ENCODE measurements at regions not wholly inside any gene's neighbourhood (a gene's known extent, or its start where the extent isn't known, plus 50 kb on each side); places are given as distances from the start of the nearest gene placed in this dataset.

GRCh38 chr16:6317934-6318333, 1014.7 kb upstream of the RBFOX1 start:
- no peak for DNase-seq (ENCODE audit: low read depth in 1 of 2, low spot score in 1 of 2)

- no peak for DNase-seq (ENCODE audit: low read depth in 1 of 2, low spot score in 1 of 2)
Measured at GRCh38 chr16:6309271-6309670, 1023.4 kb upstream of the RBFOX1 start.

GRCh38 chr16:6308176-6308575, 1024.5 kb upstream of the RBFOX1 start:
- no peak for DNase-seq (ENCODE audit: low read depth in 1 of 2, low spot score in 1 of 2)

DNA sequence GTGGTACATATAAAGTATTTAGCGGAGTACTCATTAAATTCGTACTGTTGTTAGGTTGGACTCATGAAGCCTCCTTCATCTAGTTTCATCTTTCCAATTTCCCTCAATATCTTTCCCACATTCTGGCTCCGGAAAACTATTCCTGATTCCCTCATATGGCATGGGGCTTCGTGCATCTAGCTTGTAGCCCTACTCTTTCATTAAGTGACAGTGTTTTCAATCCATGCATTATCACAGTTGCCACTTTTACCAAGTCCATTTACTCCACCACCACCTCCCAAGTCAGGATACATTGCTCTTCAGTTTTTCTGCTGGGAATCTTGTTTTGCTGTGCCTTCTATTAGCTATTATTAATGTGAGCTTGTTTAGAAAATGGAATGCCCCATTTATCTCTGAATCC, 1032.1 kb upstream of the RBFOX1 start:
- DNase-seq (ENCODE audit: low read depth in 1 of 2, low spot score in 1 of 2): no peak

DNA sequence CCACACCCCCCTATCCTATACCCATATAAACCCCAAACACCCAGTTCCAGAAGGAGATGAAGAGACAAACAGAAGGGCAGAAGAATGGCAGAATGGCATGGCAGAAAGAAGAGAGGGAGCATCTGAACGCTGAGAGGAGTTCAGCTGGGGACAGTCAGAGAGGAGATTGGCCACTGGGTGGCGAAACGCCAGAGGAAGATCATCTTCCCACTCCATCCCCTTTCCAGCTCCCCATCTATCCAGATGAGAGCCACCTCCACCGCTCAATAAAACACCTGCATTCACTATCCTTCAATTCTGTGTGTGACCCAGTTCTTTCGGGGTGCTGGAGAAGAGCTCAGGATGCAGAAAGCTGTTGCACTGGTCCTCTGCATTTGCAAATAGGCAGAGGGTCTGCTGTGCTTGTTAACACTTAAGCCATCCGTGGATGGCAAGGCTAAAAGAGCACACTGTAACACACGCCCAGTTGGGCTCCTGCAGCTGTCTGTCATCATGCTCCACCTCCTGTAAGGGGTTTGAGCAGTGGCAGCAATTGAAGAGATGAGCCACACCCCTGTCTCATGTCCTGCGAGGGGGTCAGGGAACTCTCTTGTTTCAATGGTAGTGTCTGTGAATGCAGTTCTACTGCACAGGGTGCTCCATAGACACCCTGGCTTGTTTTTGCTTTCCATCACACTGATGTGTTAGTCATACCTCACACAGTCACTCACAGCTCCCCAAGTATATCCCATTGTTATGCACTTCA, 1034.8 kb upstream of the RBFOX1 start:
- no peak for DNase-seq (ENCODE audit: low read depth in 1 of 2, low spot score in 1 of 2)

GRCh38 chr16:6286176-6286575, 1046.5 kb upstream of the RBFOX1 start:
- no peak for DNase-seq (ENCODE audit: low read depth in 1 of 2, low spot score in 1 of 2)

GRCh38 chr16:6284731-6285130, 1047.9 kb upstream of the RBFOX1 start:
- DNase-seq (ENCODE audit: low read depth in 1 of 2, low spot score in 1 of 2): no peak

- DNase-seq (ENCODE audit: low read depth in 1 of 2, low spot score in 1 of 2): no peak
Measured at GRCh38 chr16:6281994-6282393, 1050.7 kb upstream of the RBFOX1 start.

DNA sequence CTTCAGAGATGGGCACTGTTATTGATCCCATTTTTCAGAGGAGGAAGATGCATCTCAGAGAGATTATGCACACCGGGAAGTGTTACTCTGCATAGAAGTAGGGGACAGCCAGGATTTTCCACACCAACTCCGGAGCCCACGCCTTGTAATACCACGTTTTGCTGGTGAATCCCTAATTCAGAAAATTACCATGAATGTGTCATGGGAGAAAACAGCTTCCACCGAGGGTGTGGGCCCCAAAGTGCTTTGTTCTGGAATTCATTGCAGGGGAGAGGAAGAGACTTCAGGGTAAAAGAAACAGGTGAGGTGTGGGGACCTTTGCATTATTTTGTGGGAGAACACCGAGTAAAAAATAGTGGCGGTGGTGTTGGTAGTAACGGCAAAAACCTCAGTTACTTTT, 1051.4 kb upstream of the RBFOX1 start:
- no peak for DNase-seq (ENCODE audit: low read depth in 1 of 2, low spot score in 1 of 2)

GRCh38 chr16:6280055-6280454, 1052.6 kb upstream of the RBFOX1 start:
- DNase-seq (ENCODE audit: low read depth in 1 of 2, low spot score in 1 of 2): no peak

DNA sequence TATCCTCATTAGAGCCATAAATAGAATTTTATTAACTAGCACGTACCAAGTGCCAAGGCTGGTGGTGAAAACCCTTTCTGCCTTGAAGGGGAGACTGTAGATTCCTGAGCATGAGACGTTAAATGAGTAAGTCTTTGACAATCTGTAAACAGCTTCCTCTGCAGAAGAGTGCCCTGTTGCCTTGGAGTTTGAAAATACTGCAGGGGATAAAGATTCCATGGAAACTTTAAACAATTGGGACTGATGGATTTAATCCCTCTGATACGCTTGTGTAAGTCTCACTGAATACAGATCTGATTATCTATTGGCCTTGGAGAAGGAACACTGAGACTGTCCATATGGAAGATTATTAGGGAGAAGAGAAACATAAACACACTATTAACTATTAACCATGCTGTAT, 1053.4 kb upstream of the RBFOX1 start:
- DNase-seq (ENCODE audit: low read depth in 1 of 2, low spot score in 1 of 2): no peak

- no peak for DNase-seq (ENCODE audit: low read depth in 1 of 2, low spot score in 1 of 2)
Measured at GRCh38 chr16:6274351-6274750, 1058.3 kb upstream of the RBFOX1 start.

GRCh38 chr16:6267682-6268081, 1065.0 kb upstream of the RBFOX1 start:
- no peak for DNase-seq (ENCODE audit: low read depth in 1 of 2, low spot score in 1 of 2)

GRCh38 chr16:6266703-6267102, 1065.9 kb upstream of the RBFOX1 start:
- DNase-seq (ENCODE audit: low read depth in 1 of 2, low spot score in 1 of 2): no peak

DNA sequence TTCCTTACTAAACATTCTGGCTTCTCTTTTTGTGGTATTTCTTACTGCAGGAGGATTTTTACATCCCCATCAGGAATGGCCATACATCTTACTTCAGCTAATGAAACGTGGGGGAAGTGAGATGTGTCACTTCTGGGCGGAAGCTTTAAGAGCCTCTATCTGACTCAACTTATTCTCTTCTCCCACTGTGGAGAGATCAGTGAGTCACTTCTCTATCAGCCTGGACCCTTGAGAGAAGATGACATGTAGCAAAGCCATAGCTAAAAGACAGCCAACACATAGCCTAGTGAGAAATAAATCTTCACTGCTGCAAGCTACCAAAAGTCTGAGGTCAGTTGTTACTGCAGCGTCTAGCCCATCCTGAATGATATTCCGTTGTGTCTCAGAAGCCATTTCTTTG, 1066.7 kb upstream of the RBFOX1 start:
- no peak for DNase-seq (ENCODE audit: low read depth in 1 of 2, low spot score in 1 of 2)

DNA sequence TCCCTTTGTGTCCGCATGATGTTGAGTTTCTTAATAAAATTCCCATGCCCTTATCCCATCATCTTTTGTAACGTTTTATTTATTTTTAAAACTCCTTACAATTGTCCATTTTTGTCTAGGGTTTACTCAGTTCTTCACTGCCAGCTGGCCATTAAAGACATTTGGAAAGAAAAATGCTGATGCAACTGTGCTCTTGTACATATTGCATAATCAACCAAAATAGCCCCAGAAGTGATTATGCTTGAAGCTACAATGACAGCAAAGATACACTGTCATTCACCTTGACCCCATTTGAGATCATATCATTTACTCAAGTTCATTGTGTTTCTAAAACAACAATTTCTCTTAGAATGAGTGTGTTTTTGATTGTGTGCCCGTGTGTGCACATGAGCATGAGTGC, 1074.6 kb upstream of the RBFOX1 start:
- DNase-seq (ENCODE audit: low read depth in 1 of 2, low spot score in 1 of 2): no peak

DNA sequence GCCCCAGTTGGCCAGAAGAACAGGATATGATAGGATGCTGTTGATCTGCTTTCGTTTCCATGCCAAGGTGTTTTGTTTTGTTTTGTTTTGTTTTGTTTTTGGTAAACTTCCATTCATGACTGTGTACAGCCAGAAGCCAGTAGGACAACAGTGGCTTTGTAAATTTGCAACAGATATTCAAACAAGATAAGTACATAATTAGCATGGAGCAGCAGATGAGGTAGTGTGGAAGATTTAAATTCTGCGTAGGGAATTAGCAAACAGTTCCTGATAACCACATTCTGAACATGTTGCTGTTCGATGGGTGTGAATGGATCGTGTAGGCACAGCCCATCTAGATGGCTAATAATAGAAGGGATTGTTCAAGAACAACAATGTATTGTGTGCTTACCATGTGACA, 1080.1 kb upstream of the RBFOX1 start:
- DNase-seq (ENCODE audit: low read depth in 1 of 2, low spot score in 1 of 2): no peak

DNA sequence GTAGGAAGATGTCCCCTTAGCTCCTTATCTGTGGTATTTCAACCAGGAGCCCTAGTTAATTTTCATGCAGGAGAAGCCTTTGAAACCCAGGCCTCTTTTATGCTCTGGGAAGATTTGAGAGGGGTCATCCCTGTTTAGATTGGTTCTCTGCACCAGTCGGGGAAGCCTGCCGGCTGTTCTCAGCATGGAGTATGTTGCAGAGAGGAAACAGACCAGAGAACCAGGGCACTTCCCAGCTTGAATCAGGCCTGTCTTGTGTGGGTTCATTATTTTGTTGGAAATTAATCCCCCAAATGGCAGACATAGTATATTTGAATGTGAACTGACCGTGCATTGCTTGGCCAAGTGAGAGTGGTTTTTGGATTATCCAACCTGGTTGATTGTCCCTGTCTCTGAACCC, 1082.1 kb upstream of the RBFOX1 start:
- no peak for DNase-seq (ENCODE audit: low read depth in 1 of 2, low spot score in 1 of 2)

DNA sequence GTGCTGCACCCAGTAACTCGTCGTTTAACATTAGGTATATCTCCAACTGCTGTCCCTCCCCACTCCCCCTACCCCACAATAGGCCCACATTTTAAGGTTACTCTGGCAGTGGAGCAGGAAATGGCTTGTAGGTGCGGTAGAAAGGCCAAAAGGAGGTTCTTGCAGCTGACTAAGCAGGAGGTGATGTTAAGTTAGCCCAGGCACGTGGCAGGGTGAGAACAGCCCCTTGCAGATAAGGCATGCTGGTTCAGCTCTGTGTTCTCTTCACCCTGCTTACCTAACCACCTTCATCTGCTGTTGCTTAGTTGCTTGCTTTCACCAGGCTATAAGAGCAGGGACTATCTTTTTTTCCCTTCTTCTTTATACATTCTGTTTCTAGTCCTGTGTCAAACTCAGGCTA, 1082.8 kb upstream of the RBFOX1 start:
- no peak for DNase-seq (ENCODE audit: low read depth in 1 of 2, low spot score in 1 of 2)

DNA sequence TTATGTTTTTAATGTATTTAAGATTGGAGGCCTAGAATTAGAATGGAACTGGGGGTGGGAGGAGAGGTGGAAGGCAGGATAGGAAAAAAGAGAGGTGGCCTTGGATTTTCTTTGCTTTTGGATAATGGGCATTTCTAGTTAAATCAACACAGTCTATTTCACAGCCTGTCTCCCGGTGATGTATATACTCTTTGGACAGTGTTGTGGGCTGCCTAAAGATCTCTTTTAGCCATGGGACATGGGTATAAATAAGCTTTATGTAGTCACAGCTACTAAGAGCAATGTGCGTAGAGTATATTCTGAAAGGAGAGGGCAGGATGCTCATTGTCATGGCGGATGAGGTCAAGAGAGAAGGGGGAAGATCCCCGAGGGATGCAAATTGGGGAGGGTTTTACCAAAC, 1084.4 kb upstream of the RBFOX1 start:
- no peak for DNase-seq (ENCODE audit: low read depth in 1 of 2, low spot score in 1 of 2)

GRCh38 chr16:6247775-6248174, 1084.9 kb upstream of the RBFOX1 start:
- DNase-seq (ENCODE audit: low read depth in 1 of 2, low spot score in 1 of 2): no peak

- no peak for DNase-seq (ENCODE audit: low read depth in 1 of 2, low spot score in 1 of 2)
Measured at GRCh38 chr16:6247150-6247549, 1085.5 kb upstream of the RBFOX1 start.

GRCh38 chr16:6246266-6246665, 1086.4 kb upstream of the RBFOX1 start:
- DNase-seq (ENCODE audit: low read depth in 1 of 2, low spot score in 1 of 2): no peak

DNA sequence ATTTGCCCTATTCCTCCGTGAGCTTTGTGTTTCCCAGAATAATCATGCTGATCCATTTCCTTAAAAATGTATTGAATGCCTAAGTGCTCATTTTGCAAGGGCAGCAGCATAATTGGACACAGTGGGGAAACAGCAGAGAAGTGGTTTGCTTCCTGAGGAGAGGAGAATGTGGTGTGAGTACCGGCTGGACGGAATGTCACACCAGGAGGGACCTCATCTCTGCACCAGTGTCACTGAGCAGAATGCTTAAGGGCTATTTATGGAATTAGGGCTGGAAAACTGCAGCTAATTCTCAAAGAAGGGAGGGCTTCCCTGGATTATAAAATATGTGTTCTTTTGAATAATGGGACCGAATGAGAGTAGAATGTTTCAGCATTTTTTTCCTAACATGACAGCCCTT, 1100.6 kb upstream of the RBFOX1 start:
- DNase-seq (ENCODE audit: low read depth in 1 of 2, low spot score in 1 of 2): no peak

Data from activated CD4-positive, alpha-beta T cell treated with anti-CD3 and anti-CD28 coated beads, Interleukin-2, amount 50 U/mL, for 24 hours (primary cell).